HCT116 (cell line): ENCODE measurements at regions not wholly inside any gene's neighbourhood (a gene's known extent, or its start where the extent isn't known, plus 50 kb on each side); places are given as distances from the start of the nearest gene placed in this dataset.

ENCODE experiments used
- EZH2 ChIP-seq: fragments of 200-600 bp; sonication (generic); IDR thresholded peaks from 2 replicates; pipeline ENCODE4 v1.6.1; 2017; ENCODE audit warnings: antibody characterized with exemption, mixed run types
- SP1 ChIP-seq: IDR thresholded peaks from 2 replicates; pipeline ENCODE4 v1.6.1; 2012; ENCODE audit warnings: low read depth
- TF ChIP-seq, protein P1 (sequence below): IDR thresholded peaks from 2 replicates; pipeline ENCODE4 v1.6.1; 2012
- TF ChIP-seq, protein P2 (sequence below), 3 experiments: fragments of 200-600 bp in 1 of 3; sonication (generic) in 1 of 3; IDR thresholded peaks in 2 of 3; conservative IDR thresholded peaks in 1 of 3; 2 replicates each; pipeline ENCODE4 v1.5.1; 2012 to 2017; ENCODE audit warnings: low read depth in 2 of 3, low read length in 2 of 3, antibody characterized with exemption in 1 of 3, borderline replicate concordance in 1 of 3, control low read depth in 1 of 3, mild to moderate bottlenecking in 1 of 3, mixed read lengths in 1 of 3, mixed run types in 1 of 3, moderate library complexity in 1 of 3; ENCODE audit not compliant: insufficient read depth in 1 of 3

DNA sequence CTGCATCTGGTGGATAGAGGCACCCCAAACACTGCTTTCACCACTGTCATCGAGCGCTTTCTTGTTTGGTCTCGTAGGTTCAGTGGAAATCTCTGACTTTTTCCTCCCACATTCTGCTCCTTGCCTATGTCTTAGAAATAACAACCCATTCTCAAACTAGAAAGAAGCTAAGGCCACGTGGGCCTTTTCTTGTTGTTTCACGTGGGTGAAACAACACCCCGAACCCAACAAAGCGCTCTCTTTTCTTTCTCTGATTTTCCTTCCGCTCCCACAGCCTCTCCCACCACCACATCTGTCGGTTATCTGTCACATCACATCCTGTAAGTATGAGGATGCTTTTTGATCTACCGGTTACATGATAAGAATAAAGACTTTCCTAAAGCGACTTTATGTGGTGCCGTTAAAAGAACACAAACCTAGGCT, 77.1 kb downstream of the LINC01488 start:
- TF ChIP-seq, protein P1, sequence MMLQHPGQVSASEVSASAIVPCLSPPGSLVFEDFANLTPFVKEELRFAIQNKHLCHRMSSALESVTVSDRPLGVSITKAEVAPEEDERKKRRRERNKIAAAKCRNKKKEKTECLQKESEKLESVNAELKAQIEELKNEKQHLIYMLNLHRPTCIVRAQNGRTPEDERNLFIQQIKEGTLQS = no peak
- TF ChIP-seq, protein P2, sequence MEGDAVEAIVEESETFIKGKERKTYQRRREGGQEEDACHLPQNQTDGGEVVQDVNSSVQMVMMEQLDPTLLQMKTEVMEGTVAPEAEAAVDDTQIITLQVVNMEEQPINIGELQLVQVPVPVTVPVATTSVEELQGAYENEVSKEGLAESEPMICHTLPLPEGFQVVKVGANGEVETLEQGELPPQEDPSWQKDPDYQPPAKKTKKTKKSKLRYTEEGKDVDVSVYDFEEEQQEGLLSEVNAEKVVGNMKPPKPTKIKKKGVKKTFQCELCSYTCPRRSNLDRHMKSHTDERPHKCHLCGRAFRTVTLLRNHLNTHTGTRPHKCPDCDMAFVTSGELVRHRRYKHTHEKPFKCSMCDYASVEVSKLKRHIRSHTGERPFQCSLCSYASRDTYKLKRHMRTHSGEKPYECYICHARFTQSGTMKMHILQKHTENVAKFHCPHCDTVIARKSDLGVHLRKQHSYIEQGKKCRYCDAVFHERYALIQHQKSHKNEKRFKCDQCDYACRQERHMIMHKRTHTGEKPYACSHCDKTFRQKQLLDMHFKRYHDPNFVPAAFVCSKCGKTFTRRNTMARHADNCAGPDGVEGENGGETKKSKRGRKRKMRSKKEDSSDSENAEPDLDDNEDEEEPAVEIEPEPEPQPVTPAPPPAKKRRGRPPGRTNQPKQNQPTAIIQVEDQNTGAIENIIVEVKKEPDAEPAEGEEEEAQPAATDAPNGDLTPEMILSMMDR (IDR thresholded peaks at IDR 0.05 in 2 of 3, conservative IDR thresholded peaks at IDR 0.05 in 1 of 3; ENCODE audit: borderline replicate concordance in 1 of 3, insufficient read depth in 1 of 3, low read depth in 2 of 3, low read length in 2 of 3) = no peak
- TF ChIP-seq SP1 (no peak), EZH2 (no peak)
